GM12878 (cell line): ENCODE measurements at regions not wholly inside any gene's neighbourhood (a gene's known extent, or its start where the extent isn't known, plus 50 kb on each side); places are given as distances from the start of the nearest gene placed in this dataset.

ENCODE experiments used
- ATAC-seq: fragments of 200-7000 bp; cut with Tn5 transposase; 3 replicates; pipeline ENCODE4 v1.9.1; 2020; ENCODE audit warnings: mild to moderate bottlenecking, moderate library complexity
- BruUV-seq: library from RNA; stranded (reverse); fragments of 400-500 nt; replicated peaks from 2 replicates; lab custom pipeline; 2021; lab: Mats Ljungman, UMichigan
- CTCF ChIA-PET: fragments of 300-600 bp; sonication (Branson Sonifier 250); formaldehyde crosslinking; extraction: SDS; loops from one replicate; lab custom pipeline; 2021; ENCODE audit warnings: inconsistent platforms; lab: Yijun Ruan, JAX
- POLR2A ChIA-PET: fragments of 350-600 bp; formaldehyde crosslinking; extraction: SDS; loops from one replicate; lab custom pipeline; 2021; ENCODE audit warnings: inconsistent platforms; lab: Charles Lee
- RAD21 ChIA-PET: fragments of 300-600 bp; sonication (Branson Sonifier 250); formaldehyde crosslinking; loops from one replicate; lab custom pipeline; 2023; ENCODE audit warnings: antibody characterized with exemption; ENCODE audit not compliant: unreplicated experiment; lab: Charles Lee
- SMC1A ChIA-PET: fragments of 300-600 bp; sonication (Branson Sonifier 250); formaldehyde crosslinking; loops from one replicate; lab custom pipeline; 2023; ENCODE audit not compliant: unreplicated experiment, uncharacterized antibody; lab: Charles Lee
- DNase-seq: peaks from one replicate; pipeline ENCODE4 v3.0.0-alpha.2; 2011; ENCODE audit warnings: low read depth, low spot score
- FAIRE-seq: peaks from 3 replicates; lab custom pipeline; 2011; peaks lifted over from hg19 to GRCh38; lab: Jason Lieb, UNC
- H2AFZ ChIP-seq: 2 replicates; pipeline ENCODE4 v1.6.0; 2011; ENCODE audit warnings: low read depth, low read length, control low read depth; ENCODE audit not compliant: control insufficient read depth
- H3K27ac ChIP-seq: 2 replicates; pipeline ENCODE4 v1.5.1; 2011; ENCODE audit warnings: control low read depth; ENCODE audit not compliant: control insufficient read depth, insufficient read depth
- H3K27me3 ChIP-seq, 2 experiments: replicated peaks in 1 of 2; 2 replicates each; pipeline versions ENCODE4 v1.6.0 to v1.6.1; 2011; ENCODE audit warnings: low read length in 1 of 2; ENCODE audit not compliant: control insufficient read depth in 2 of 2, insufficient read depth in 2 of 2
- H3K36me3 ChIP-seq, 2 experiments: 2 replicates each; pipeline ENCODE4 v1.5.1; 2011; ENCODE audit warnings: low read length in 1 of 2; ENCODE audit not compliant: control insufficient read depth in 2 of 2, insufficient read depth in 2 of 2
- H3K4me1 ChIP-seq: 2 replicates; pipeline ENCODE4 v1.6.1; 2011; ENCODE audit warnings: mild to moderate bottlenecking, low read length, moderate library complexity, mixed read lengths; ENCODE audit not compliant: control insufficient read depth, insufficient read depth
- H3K4me2 ChIP-seq: 2 replicates; pipeline ENCODE4 v1.6.0; 2011; ENCODE audit warnings: control low read depth; ENCODE audit not compliant: control insufficient read depth, insufficient read depth
- H3K4me3 ChIP-seq: fragments of 200-600 bp; sonication (generic); 2 replicates; pipeline ENCODE4 v1.5.1; 2016
- H3K79me2 ChIP-seq: 2 replicates; pipeline ENCODE4 v1.6.0; 2011; ENCODE audit warnings: low read length; ENCODE audit not compliant: control insufficient read depth, insufficient read depth
- H3K9ac ChIP-seq: 2 replicates; pipeline ENCODE4 v1.8.0; 2011; ENCODE audit warnings: low read length, control low read depth, mixed read lengths; ENCODE audit not compliant: control insufficient read depth, insufficient read depth
- H3K9me3 ChIP-seq: replicated peaks from 3 replicates; pipeline ENCODE4 v1.5.1; 2011; ENCODE audit warnings: mild to moderate bottlenecking, low read length; ENCODE audit not compliant: control insufficient read depth, insufficient read depth
- H4K20me1 ChIP-seq: 2 replicates; pipeline ENCODE4 v1.6.0; 2011; ENCODE audit not compliant: control insufficient read depth, insufficient read depth
- BCL11A ChIP-seq: IDR thresholded peaks from 2 replicates; pipeline ENCODE4 v1.6.1; 2011; ENCODE audit warnings: low read depth, low read length
- CBX5 ChIP-seq: sonication (generic); IDR thresholded peaks from 2 replicates; pipeline ENCODE4 v1.6.1; 2016; ENCODE audit warnings: low read depth, moderate library complexity, mild to moderate bottlenecking, inconsistent platforms
- GATAD2B ChIP-seq: fragments of 450-650 bp; conservative IDR thresholded peaks from 2 replicates; pipeline ENCODE4 v1.6.1; 2017; ENCODE audit warnings: low read depth, mild to moderate bottlenecking, moderate library complexity
- HDAC6 ChIP-seq: fragments of 200-600 bp; sonication (generic); IDR thresholded peaks from one replicate; pipeline ENCODE4 v1.8.0; 2017; ENCODE audit warnings: antibody characterized with exemption; ENCODE audit not compliant: unreplicated experiment
- IKZF1 ChIP-seq: fragments of 450-650 bp; conservative IDR thresholded peaks from 2 replicates; pipeline ENCODE4 v1.6.1; 2017; ENCODE audit warnings: antibody characterized with exemption, mild to moderate bottlenecking
- RFX5 ChIP-seq: IDR thresholded peaks from 2 replicates; pipeline ENCODE4 v1.6.1; 2011; ENCODE audit warnings: low read depth, low read length, improper control_type of control experiment
- SREBF1 ChIP-seq: IDR thresholded peaks from 2 replicates; pipeline ENCODE4 v1.6.1; 2012; ENCODE audit warnings: mild to moderate bottlenecking, low read length
- STAT3 ChIP-seq: IDR thresholded peaks from 2 replicates; pipeline ENCODE4 v1.6.1; 2011; ENCODE audit warnings: low read depth, low read length, improper control_type of control experiment
- TCF12 ChIP-seq: IDR thresholded peaks from 2 replicates; pipeline ENCODE4 v1.6.1; 2011; ENCODE audit warnings: low read depth, mild to moderate bottlenecking, low read length
- WRNIP1 ChIP-seq: IDR thresholded peaks from 2 replicates; pipeline ENCODE4 v1.6.1; 2011; ENCODE audit warnings: low read depth, low read length, improper control_type of control experiment, borderline replicate concordance
- ZNF384 ChIP-seq: IDR thresholded peaks from 2 replicates; pipeline ENCODE4 v1.6.1; 2012; ENCODE audit warnings: low read depth, mild to moderate bottlenecking, low read length, improper control_type of control experiment, borderline replicate concordance
- ZSCAN29 ChIP-seq: fragments of 450-650 bp; IDR thresholded peaks from 2 replicates; pipeline ENCODE4 v1.6.1; 2017; ENCODE audit warnings: mild to moderate bottlenecking, moderate library complexity
- WGBS: methylation state at CpG from one replicate; pipeline ENCODE4 v1.1.6; 2016; ENCODE audit warnings: low lambda C conversion rate; ENCODE audit not compliant: insufficient replicate concordance, insufficient coverage; ENCODE audit errors: missing lambda C conversion rate; 5-methylcytosine and 5-hydroxymethylcytosine counted together
- in situ Hi-C: fragments of 300-500 bp; cut with MboI; formaldehyde crosslinking; loops from 9 replicates; pipeline ENCODE4 v1.14.3; 2018; ENCODE audit warnings: mixed read lengths
- intact Hi-C: fragments of 100-400 bp; cut with micrococcal nuclease; formaldehyde crosslinking; loops from one replicate; pipeline ENCODE4 v1.14.2; 2022; ENCODE audit not compliant: unreplicated experiment
- TF ChIP-seq, protein P1 (sequence below): fragments of 450-650 bp; formaldehyde crosslinking; IDR thresholded peaks from 2 replicates; pipeline ENCODE4 v1.4.0; 2020; ENCODE audit warnings: mild to moderate bottlenecking, moderate library complexity
- TF ChIP-seq, protein P2 (sequence below): fragments of 450-650 bp; IDR thresholded peaks from 2 replicates; pipeline ENCODE4 v1.6.1; 2016; ENCODE audit warnings: mild to moderate bottlenecking, moderate library complexity, borderline replicate concordance

DNA sequence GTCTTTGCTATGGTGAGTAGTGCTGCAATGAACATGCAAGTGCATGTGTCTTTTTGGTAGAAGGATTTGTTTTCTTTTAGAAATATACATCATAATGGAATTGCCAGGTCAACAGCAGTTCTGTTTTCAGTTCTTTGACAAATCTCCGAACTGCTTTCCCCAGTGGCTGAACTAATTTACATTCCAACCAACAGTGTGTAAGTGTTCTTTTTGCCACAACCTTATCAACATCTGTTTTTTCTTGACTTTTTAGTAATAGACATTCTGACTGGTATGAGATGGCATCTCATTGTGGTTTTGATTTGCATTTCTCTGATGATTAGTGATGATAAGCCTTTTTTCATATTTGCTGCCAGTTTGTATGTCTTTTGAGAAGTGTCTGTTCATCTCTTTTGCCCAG, 406.3 kb downstream of the DTHD1 start:
- FAIRE-seq = no peak

More for the DNA sequence above, 406.3 kb downstream of the DTHD1 start:
- SMC1A ChIA-PET = no interaction called here
- intact Hi-C loops = no loop called here
- no peaks in the 10 kb centered on the region for H3K27me3 ChIP-seq
- H4K20me1 ChIP-seq = no peaks in the 10 kb centered on the region
- no peak overlapping the region for H3K4me2 ChIP-seq
- TF ChIP-seq RFX5 (no peak), ZSCAN29 (no peak), TCF12 (no peak), BCL11A (no peak), CBX5 (no peak), IKZF1 (no peak), ZNF384 (no peak), HDAC6 (no peak), GATAD2B (no peak), SREBF1 (no peak), WRNIP1 (no peak), STAT3 (no peak)
- TF ChIP-seq, protein P1, sequence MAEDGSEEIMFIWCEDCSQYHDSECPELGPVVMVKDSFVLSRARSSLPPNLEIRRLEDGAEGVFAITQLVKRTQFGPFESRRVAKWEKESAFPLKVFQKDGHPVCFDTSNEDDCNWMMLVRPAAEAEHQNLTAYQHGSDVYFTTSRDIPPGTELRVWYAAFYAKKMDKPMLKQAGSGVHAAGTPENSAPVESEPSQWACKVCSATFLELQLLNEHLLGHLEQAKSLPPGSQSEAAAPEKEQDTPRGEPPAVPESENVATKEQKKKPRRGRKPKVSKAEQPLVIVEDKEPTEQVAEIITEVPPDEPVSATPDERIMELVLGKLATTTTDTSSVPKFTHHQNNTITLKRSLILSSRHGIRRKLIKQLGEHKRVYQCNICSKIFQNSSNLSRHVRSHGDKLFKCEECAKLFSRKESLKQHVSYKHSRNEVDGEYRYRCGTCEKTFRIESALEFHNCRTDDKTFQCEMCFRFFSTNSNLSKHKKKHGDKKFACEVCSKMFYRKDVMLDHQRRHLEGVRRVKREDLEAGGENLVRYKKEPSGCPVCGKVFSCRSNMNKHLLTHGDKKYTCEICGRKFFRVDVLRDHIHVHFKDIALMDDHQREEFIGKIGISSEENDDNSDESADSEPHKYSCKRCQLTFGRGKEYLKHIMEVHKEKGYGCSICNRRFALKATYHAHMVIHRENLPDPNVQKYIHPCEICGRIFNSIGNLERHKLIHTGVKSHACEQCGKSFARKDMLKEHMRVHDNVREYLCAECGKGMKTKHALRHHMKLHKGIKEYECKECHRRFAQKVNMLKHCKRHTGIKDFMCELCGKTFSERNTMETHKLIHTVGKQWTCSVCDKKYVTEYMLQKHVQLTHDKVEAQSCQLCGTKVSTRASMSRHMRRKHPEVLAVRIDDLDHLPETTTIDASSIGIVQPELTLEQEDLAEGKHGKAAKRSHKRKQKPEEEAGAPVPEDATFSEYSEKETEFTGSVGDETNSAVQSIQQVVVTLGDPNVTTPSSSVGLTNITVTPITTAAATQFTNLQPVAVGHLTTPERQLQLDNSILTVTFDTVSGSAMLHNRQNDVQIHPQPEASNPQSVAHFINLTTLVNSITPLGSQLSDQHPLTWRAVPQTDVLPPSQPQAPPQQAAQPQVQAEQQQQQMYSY (CRISPR knock-in tag) = no peak
- TF ChIP-seq, protein P2, sequence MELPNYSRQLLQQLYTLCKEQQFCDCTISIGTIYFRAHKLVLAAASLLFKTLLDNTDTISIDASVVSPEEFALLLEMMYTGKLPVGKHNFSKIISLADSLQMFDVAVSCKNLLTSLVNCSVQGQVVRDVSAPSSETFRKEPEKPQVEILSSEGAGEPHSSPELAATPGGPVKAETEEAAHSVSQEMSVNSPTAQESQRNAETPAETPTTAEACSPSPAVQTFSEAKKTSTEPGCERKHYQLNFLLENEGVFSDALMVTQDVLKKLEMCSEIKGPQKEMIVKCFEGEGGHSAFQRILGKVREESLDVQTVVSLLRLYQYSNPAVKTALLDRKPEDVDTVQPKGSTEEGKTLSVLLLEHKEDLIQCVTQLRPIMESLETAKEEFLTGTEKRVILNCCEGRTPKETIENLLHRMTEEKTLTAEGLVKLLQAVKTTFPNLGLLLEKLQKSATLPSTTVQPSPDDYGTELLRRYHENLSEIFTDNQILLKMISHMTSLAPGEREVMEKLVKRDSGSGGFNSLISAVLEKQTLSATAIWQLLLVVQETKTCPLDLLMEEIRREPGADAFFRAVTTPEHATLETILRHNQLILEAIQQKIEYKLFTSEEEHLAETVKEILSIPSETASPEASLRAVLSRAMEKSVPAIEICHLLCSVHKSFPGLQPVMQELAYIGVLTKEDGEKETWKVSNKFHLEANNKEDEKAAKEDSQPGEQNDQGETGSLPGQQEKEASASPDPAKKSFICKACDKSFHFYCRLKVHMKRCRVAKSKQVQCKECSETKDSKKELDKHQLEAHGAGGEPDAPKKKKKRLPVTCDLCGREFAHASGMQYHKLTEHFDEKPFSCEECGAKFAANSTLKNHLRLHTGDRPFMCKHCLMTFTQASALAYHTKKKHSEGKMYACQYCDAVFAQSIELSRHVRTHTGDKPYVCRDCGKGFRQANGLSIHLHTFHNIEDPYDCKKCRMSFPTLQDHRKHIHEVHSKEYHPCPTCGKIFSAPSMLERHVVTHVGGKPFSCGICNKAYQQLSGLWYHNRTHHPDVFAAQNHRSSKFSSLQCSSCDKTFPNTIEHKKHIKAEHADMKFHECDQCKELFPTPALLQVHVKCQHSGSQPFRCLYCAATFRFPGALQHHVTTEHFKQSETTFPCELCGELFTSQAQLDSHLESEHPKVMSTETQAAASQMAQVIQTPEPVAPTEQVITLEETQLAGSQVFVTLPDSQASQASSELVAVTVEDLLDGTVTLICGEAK = no peak
- no peak overlapping the region for H2AFZ ChIP-seq
- H3K27ac ChIP-seq = no peak overlapping the region
- CTCF ChIA-PET = no interaction called here
- H3K36me3 ChIP-seq = no peaks in the 10 kb centered on the region
- ATAC-seq (peak; percentile 33; the same call in 2 of the 3 replicates), DNase-seq (no peak)
- H3K79me2 ChIP-seq = no peaks in the 10 kb centered on the region
- in situ Hi-C loops = no loop called here
- RAD21 ChIA-PET = no interaction called here
- no peak overlapping the region for H3K4me3 ChIP-seq
- WGBS = 0% methylated on average over 1 of the region's 1 CpG
- no peaks in the 10 kb centered on the region for H3K4me1 ChIP-seq
- no TSS peak for BruUV-seq
- H3K9me3 ChIP-seq = no peaks in the 10 kb centered on the region
- no peak overlapping the region for H3K9ac ChIP-seq
- POLR2A ChIA-PET = interaction anchor here (0.6 kb wide), 1 partner anchor 449 kb away, joined by 4 read pairs; no protein-coding TSS in a partner anchor
